GM12875 (cell line): ENCODE measurements at regions not wholly inside any gene's neighbourhood (a gene's known extent, or its start where the extent isn't known, plus 50 kb on each side); places are given as distances from the start of the nearest gene placed in this dataset.

ENCODE experiments used
- H3K4me3 ChIP-seq: one replicate; pipeline ENCODE4 v1.5.1; 2011; ENCODE audit warnings: low read depth, low read length, control low read depth
- TF ChIP-seq, protein P1 (sequence below): IDR thresholded peaks from 2 replicates; pipeline ENCODE4 v1.5.1; 2011; ENCODE audit warnings: low read depth, mild to moderate bottlenecking, control low read depth, inconsistent platforms, low read length, moderate library complexity, borderline replicate concordance; ENCODE audit not compliant: insufficient read depth

GRCh38 chr3:116916836-116917235, 207.3 kb downstream of the TUSC7 start:
- TF ChIP-seq, protein P1, sequence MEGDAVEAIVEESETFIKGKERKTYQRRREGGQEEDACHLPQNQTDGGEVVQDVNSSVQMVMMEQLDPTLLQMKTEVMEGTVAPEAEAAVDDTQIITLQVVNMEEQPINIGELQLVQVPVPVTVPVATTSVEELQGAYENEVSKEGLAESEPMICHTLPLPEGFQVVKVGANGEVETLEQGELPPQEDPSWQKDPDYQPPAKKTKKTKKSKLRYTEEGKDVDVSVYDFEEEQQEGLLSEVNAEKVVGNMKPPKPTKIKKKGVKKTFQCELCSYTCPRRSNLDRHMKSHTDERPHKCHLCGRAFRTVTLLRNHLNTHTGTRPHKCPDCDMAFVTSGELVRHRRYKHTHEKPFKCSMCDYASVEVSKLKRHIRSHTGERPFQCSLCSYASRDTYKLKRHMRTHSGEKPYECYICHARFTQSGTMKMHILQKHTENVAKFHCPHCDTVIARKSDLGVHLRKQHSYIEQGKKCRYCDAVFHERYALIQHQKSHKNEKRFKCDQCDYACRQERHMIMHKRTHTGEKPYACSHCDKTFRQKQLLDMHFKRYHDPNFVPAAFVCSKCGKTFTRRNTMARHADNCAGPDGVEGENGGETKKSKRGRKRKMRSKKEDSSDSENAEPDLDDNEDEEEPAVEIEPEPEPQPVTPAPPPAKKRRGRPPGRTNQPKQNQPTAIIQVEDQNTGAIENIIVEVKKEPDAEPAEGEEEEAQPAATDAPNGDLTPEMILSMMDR: no peak

GRCh38 chr3:116920826-116921610, 211.4 kb downstream of the TUSC7 start:
- H3K4me3 ChIP-seq: no peak overlapping the region
- TF ChIP-seq, protein P1: no peak

More at GRCh38 chr3:116916836-116917235, 207.3 kb downstream of the TUSC7 start:
- no peak overlapping the region for H3K4me3 ChIP-seq

GRCh38 chr3:116927918-116928317, 218.3 kb downstream of the TUSC7 start:
- no peak overlapping the region for H3K4me3 ChIP-seq
- TF ChIP-seq, protein P1: no peak

DNA sequence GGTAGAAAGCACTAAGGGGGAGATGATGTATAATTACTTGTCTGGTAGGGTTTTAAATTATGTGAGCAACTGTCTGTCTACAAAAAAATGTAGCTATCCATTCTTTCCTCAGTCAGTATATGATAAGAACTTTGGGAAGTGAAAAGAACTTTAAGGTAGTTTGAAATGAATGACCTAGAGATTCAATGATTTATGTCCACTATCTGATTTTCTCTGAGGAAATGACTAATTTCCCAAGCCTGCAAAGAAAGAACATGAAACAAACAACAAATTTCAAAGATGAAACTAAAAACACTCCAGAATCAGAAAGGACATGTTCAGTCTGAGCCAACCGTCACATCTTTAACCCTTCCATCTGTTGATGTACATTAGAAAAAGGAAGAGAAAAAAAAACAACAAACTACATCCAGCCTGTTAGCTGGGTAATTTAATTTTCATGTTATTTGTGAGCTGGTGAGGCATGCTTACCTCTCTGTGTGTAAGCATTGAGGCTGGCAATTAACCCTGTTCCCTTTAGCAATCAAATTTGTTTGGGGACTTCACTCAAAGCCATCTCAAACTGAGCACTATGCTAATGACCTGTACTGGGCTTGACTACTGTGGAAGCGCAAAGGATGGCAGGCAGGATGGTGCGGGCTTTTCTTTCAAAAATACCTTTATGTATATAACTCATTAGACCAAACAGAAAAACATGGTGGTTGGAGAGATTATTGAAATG, 220.1 kb downstream of the TUSC7 start:
- no peak overlapping the region for H3K4me3 ChIP-seq
- TF ChIP-seq, protein P1: no peak

DNA sequence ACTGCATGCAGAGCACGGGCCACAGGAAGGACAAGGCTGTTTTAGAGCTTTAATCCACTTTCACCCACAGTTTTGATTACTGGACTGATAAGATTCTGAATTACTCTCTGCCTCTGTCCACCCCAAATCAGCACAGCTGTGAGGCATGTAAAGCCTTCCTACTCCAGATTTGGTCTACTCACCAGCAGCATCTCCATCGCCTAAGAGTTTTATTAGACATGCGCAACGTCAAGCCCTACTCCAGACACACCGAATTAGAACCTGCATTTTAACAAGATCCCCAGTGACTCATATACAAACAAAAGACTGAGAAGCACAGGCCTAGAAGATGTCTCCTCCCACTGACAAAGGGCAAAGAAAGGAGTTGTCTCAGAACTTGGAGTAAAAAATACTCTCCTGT, 221.2 kb downstream of the TUSC7 start:
- H3K4me3 ChIP-seq: no peak overlapping the region
- TF ChIP-seq, protein P1: no peak

- TF ChIP-seq, protein P1: no peak
- H3K4me3 ChIP-seq: no peak overlapping the region
Measured at GRCh38 chr3:116939091-116939490, 229.5 kb downstream of the TUSC7 start.
